GM12865 (cell line): ENCODE measurements at regions not wholly inside any gene's neighbourhood (a gene's known extent, or its start where the extent isn't known, plus 50 kb on each side); places are given as distances from the start of the nearest gene placed in this dataset.

Experiments used
- DNase-seq: peaks from one replicate; pipeline ENCODE4 v3.0.0; 2010; ENCODE audit warnings: low read depth
- H3K4me3 ChIP-seq: 2 replicates; pipeline ENCODE4 v1.5.1; 2011; ENCODE audit warnings: mild to moderate bottlenecking, low read depth, low read length, control low read depth
- CTCF ChIP-seq: IDR thresholded peaks from 2 replicates; pipeline ENCODE4 v1.5.1; 2011; ENCODE audit warnings: low read length, control low read depth, low read depth, inconsistent platforms; ENCODE audit not compliant: insufficient read depth; ENCODE audit errors: missing control alignments

GRCh38 chr2:8268172-8268783, 413.6 kb upstream of the ID2 start:
- DNase-seq, result no peak
- no peak for TF ChIP-seq CTCF
- no peak overlapping the region for H3K4me3 ChIP-seq

GRCh38 chr2:8270699-8271098, 411.2 kb upstream of the ID2 start:
- DNase-seq, result no peak
- no peak for TF ChIP-seq CTCF

GRCh38 chr2:8271461-8271860, 410.4 kb upstream of the ID2 start:
- no peak overlapping the region for H3K4me3 ChIP-seq
- no peak for DNase-seq
- no peak for TF ChIP-seq CTCF

More at GRCh38 chr2:8270699-8271098, 411.2 kb upstream of the ID2 start:
- no peak overlapping the region for H3K4me3 ChIP-seq

DNA sequence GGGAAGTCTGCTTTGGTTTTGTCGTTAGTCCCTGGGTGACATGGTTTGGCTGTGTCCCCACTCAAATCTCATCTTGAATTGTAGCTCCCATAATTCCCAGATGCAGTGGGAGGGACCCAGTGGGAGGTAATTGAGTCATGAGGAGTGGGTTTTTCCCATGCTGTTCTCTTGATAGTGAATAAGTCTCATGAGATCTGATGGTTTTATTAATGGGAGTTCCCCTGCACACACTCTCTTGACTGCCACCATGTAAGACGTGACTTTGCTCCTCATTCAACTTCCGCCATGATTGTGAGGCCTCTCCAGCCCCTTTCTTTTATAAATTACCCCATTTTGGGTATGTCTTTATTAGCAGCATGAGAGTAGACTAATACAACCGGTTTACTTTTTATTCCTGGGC, 405.8 kb upstream of the ID2 start:
- no peak overlapping the region for H3K4me3 ChIP-seq
- DNase-seq, result no peak
- no peak for TF ChIP-seq CTCF

DNA sequence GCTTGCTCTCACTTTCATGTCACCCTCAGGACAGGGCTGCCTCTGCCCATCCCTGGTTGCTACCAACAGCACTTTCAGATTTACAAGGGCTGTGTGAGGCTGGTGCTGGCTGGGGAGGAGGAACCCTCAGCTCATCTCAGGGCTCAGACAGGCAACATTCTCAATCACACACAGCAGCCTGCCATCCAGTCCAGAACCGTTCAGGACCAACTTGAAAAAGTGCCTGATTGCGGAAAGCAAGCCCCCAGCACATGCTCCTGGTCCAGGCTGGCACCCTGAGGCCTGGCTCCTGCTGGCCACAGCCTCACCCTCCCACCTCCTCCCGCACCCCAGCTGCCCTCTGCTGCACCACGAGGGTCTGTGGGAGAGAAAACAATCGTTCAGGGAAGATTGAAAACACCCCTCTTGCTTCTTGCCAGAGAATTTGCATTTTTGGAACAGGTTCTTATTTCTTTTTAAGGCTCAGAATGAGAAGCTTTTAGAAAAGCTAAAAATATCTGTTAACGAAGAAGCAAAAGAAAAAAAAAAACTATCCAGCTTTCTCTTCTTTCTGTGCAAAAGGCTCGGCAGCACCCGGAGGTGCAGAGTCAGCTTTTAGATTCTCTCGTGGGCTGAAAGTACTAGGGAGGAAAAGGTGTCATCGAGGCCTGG, 403.8 kb upstream of the ID2 start:
- no peak for TF ChIP-seq CTCF
- H3K4me3 ChIP-seq, result peak overlapping the region; percentile 37
- peak; percentile 77 for DNase-seq

DNA sequence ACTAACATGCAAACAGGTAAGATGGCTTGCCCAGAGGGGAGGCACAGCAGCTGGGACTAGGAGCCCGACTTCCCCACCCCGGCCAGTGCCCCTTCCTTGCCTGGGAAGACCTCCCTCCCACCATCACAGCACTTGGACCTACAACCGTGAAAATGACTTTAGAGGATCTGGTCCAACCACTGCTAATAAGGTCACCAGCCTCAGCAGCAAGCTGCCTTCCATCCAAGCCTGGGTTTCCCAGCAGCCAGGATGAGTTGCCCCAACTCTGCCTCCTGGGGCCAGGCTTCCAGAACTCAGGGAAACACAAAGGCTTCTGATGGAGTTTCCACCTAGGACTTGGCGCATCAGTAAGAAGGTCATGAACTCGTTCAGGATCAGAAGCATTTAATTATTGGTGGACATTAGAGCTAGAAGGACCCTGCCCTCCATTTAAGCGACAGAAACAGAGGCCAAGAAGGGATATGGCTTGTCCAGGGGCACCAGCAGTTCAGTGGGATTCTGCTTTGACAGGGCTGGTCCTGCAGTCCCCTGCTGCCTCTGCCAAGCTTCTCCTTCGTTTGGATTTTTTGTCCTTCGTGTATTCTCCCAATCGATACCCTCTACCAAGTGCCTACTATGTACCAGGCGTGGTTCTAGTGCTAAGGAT, 403.0 kb upstream of the ID2 start:
- no peak for DNase-seq
- no peak for TF ChIP-seq CTCF
- peak overlapping the region; percentile 37 for H3K4me3 ChIP-seq
